DOHH2 (cell line): ENCODE measurements at regions not wholly inside any gene's neighbourhood (a gene's known extent, or its start where the extent isn't known, plus 50 kb on each side); places are given as distances from the start of the nearest gene placed in this dataset.

Source experiments
- CTCF ChIP-seq: fragments of 200-600 bp; sonication (generic); IDR thresholded peaks from one replicate; pipeline ENCODE4 v1.5.1; 2014; ENCODE audit warnings: antibody characterized with exemption, mild to moderate bottlenecking, low read depth, low read length; ENCODE audit not compliant: poor library complexity, severe bottlenecking
- EZH2phosphoT487 ChIP-seq: fragments of 200-600 bp; sonication (generic); IDR thresholded peaks from 2 replicates; pipeline ENCODE4 v1.6.1; 2017; ENCODE audit warnings: borderline replicate concordance, mild to moderate bottlenecking, antibody characterized with exemption, low read length, moderate library complexity, mixed read lengths

GRCh38 chr16:50996830-50997186 lies 154.3 kb downstream of the SALL1 start:
- TF ChIP-seq CTCF (no peak), EZH2phosphoT487 (no peak)
